ENCODE measurements at regions not wholly inside any gene's neighbourhood (a gene's known extent, or its start where the extent isn't known, plus 50 kb on each side); places are given as distances from the start of the nearest gene placed in this dataset.
"Not testable (repeated sequence)": the region's sequence is repeated elsewhere in the genome, so short reads cannot be mapped to it uniquely, and the experiment has no call there.

GRCh38 chr2:111316881-111317549 is 196.3 kb downstream of the BCL2L11 start:
- H3K9me3 ChIP-seq (ENCODE audit: control insufficient read depth in 2 of 3, insufficient read depth in 1 of 3, low read length in 3 of 3); intact Hi-C loops (cut with DNase I); FAIRE-seq: not testable (repeated sequence)

GRCh38 chr2:111319552-111319951 is 198.8 kb downstream of the BCL2L11 start:
- H3K36me3 ChIP-seq (ENCODE audit: control insufficient read depth in 2 of 3, insufficient read depth in 3 of 3, low read length in 3 of 3); DNase-seq; intact Hi-C loops (cut with DNase I); FAIRE-seq; H3K4me1 ChIP-seq (ENCODE audit: control insufficient read depth in 2 of 3, insufficient read depth in 2 of 3, low read depth in 1 of 3, low read length in 3 of 3); H3K9ac ChIP-seq (ENCODE audit: low read length in 3 of 3); H3K27me3 ChIP-seq (ENCODE audit: control insufficient read depth, insufficient read depth, low read length); H3K9me3 ChIP-seq (ENCODE audit: control insufficient read depth in 2 of 3, insufficient read depth in 1 of 3, low read length in 3 of 3); H3K27ac ChIP-seq (ENCODE audit: low read depth in 2 of 2, low read length in 2 of 2); H3K4me3 ChIP-seq (ENCODE audit: low read length in 3 of 3): not testable (repeated sequence)

More at GRCh38 chr2:111316881-111317549, 196.3 kb downstream of the BCL2L11 start:
- H3K4me3 ChIP-seq (ENCODE audit: low read length in 3 of 3); H3K4me1 ChIP-seq (ENCODE audit: control insufficient read depth in 2 of 3, insufficient read depth in 2 of 3, low read depth in 1 of 3, low read length in 3 of 3); H3K9ac ChIP-seq (ENCODE audit: low read length in 3 of 3); H3K27me3 ChIP-seq (ENCODE audit: control insufficient read depth, insufficient read depth, low read length); DNase-seq; H3K27ac ChIP-seq (ENCODE audit: low read depth in 2 of 2, low read length in 2 of 2); H3K36me3 ChIP-seq (ENCODE audit: control insufficient read depth in 2 of 3, insufficient read depth in 3 of 3, low read length in 3 of 3): not testable (repeated sequence)

GRCh38 chr2:111320264-111320663 is 199.6 kb downstream of the BCL2L11 start:
- H3K36me3 ChIP-seq (ENCODE audit: control insufficient read depth in 2 of 3, insufficient read depth in 3 of 3, low read length in 3 of 3); DNase-seq; FAIRE-seq; intact Hi-C loops (cut with DNase I); H3K9ac ChIP-seq (ENCODE audit: low read length in 3 of 3); H3K27me3 ChIP-seq (ENCODE audit: control insufficient read depth, insufficient read depth, low read length); H3K27ac ChIP-seq (ENCODE audit: low read depth in 2 of 2, low read length in 2 of 2); H3K9me3 ChIP-seq (ENCODE audit: control insufficient read depth in 2 of 3, insufficient read depth in 1 of 3, low read length in 3 of 3); H3K4me3 ChIP-seq (ENCODE audit: low read length in 3 of 3); H3K4me1 ChIP-seq (ENCODE audit: control insufficient read depth in 2 of 3, insufficient read depth in 2 of 3, low read depth in 1 of 3, low read length in 3 of 3): not testable (repeated sequence)

GRCh38 chr2:111320965-111321364 is 200.3 kb downstream of the BCL2L11 start:
- H3K9me3 ChIP-seq (ENCODE audit: control insufficient read depth in 2 of 3, insufficient read depth in 1 of 3, low read length in 3 of 3); H3K9ac ChIP-seq (ENCODE audit: low read length in 3 of 3); H3K36me3 ChIP-seq (ENCODE audit: control insufficient read depth in 2 of 3, insufficient read depth in 3 of 3, low read length in 3 of 3); H3K4me1 ChIP-seq (ENCODE audit: control insufficient read depth in 2 of 3, insufficient read depth in 2 of 3, low read depth in 1 of 3, low read length in 3 of 3); FAIRE-seq; DNase-seq; intact Hi-C loops (cut with DNase I); H3K27me3 ChIP-seq (ENCODE audit: control insufficient read depth, insufficient read depth, low read length); H3K4me3 ChIP-seq (ENCODE audit: low read length in 3 of 3); H3K27ac ChIP-seq (ENCODE audit: low read depth in 2 of 2, low read length in 2 of 2): not testable (repeated sequence)

GRCh38 chr2:111323384-111323783 is 202.7 kb downstream of the BCL2L11 start:
- H3K27ac ChIP-seq (ENCODE audit: low read depth in 2 of 2, low read length in 2 of 2); intact Hi-C loops (cut with DNase I); H3K36me3 ChIP-seq (ENCODE audit: control insufficient read depth in 2 of 3, insufficient read depth in 3 of 3, low read length in 3 of 3); H3K4me3 ChIP-seq (ENCODE audit: low read length in 3 of 3); H3K9ac ChIP-seq (ENCODE audit: low read length in 3 of 3); H3K9me3 ChIP-seq (ENCODE audit: control insufficient read depth in 2 of 3, insufficient read depth in 1 of 3, low read length in 3 of 3); FAIRE-seq; H3K27me3 ChIP-seq (ENCODE audit: control insufficient read depth, insufficient read depth, low read length); DNase-seq; H3K4me1 ChIP-seq (ENCODE audit: control insufficient read depth in 2 of 3, insufficient read depth in 2 of 3, low read depth in 1 of 3, low read length in 3 of 3): not testable (repeated sequence)

GRCh38 chr2:111327726-111328125 is 207.0 kb downstream of the BCL2L11 start:
- H3K27ac ChIP-seq (ENCODE audit: low read depth in 2 of 2, low read length in 2 of 2); H3K9ac ChIP-seq (ENCODE audit: low read length in 3 of 3); H3K4me3 ChIP-seq (ENCODE audit: low read length in 3 of 3); FAIRE-seq; H3K9me3 ChIP-seq (ENCODE audit: control insufficient read depth in 2 of 3, insufficient read depth in 1 of 3, low read length in 3 of 3); H3K4me1 ChIP-seq (ENCODE audit: control insufficient read depth in 2 of 3, insufficient read depth in 2 of 3, low read depth in 1 of 3, low read length in 3 of 3); H3K27me3 ChIP-seq (ENCODE audit: control insufficient read depth, insufficient read depth, low read length); H3K36me3 ChIP-seq (ENCODE audit: control insufficient read depth in 2 of 3, insufficient read depth in 3 of 3, low read length in 3 of 3); intact Hi-C loops (cut with DNase I); DNase-seq: not testable (repeated sequence)

- H3K27ac ChIP-seq (ENCODE audit: low read depth in 2 of 2, low read length in 2 of 2); DNase-seq; H3K9me3 ChIP-seq (ENCODE audit: control insufficient read depth in 2 of 3, insufficient read depth in 1 of 3, low read length in 3 of 3); intact Hi-C loops (cut with DNase I); H3K4me3 ChIP-seq (ENCODE audit: low read length in 3 of 3); H3K9ac ChIP-seq (ENCODE audit: low read length in 3 of 3); H3K36me3 ChIP-seq (ENCODE audit: control insufficient read depth in 2 of 3, insufficient read depth in 3 of 3, low read length in 3 of 3); H3K27me3 ChIP-seq (ENCODE audit: control insufficient read depth, insufficient read depth, low read length); FAIRE-seq; H3K4me1 ChIP-seq (ENCODE audit: control insufficient read depth in 2 of 3, insufficient read depth in 2 of 3, low read depth in 1 of 3, low read length in 3 of 3): not testable (repeated sequence)
These were observed 208.6 kb downstream of the BCL2L11 start for GRCh38 chr2:111329309-111329708.

- DNase-seq; H3K9ac ChIP-seq (ENCODE audit: low read length in 3 of 3); intact Hi-C loops (cut with DNase I); H3K4me1 ChIP-seq (ENCODE audit: control insufficient read depth in 2 of 3, insufficient read depth in 2 of 3, low read depth in 1 of 3, low read length in 3 of 3); H3K9me3 ChIP-seq (ENCODE audit: control insufficient read depth in 2 of 3, insufficient read depth in 1 of 3, low read length in 3 of 3); H3K27ac ChIP-seq (ENCODE audit: low read depth in 2 of 2, low read length in 2 of 2); H3K4me3 ChIP-seq (ENCODE audit: low read length in 3 of 3); H3K36me3 ChIP-seq (ENCODE audit: control insufficient read depth in 2 of 3, insufficient read depth in 3 of 3, low read length in 3 of 3); H3K27me3 ChIP-seq (ENCODE audit: control insufficient read depth, insufficient read depth, low read length); FAIRE-seq: not testable (repeated sequence)
These were observed 210.5 kb downstream of the BCL2L11 start for GRCh38 chr2:111331099-111331724.

Measured in kidney (tissue), 10 donors.